ENCODE measurements at regions not wholly inside any gene's neighbourhood (a gene's known extent, or its start where the extent isn't known, plus 50 kb on each side); places are given as distances from the start of the nearest gene placed in this dataset.

- TF ChIP-seq CTCF (IDR thresholded peaks at IDR 0.05; ENCODE audit: poor library complexity) (no peak), EZH2 (IDR thresholded peaks at IDR 0.05; ENCODE audit: borderline replicate concordance) (no peak)
Observed at GRCh38 chr11:70735976-70736375, 337.6 kb downstream of the CTTN start.
